ENCODE measurements at regions not wholly inside any gene's neighbourhood (a gene's known extent, or its start where the extent isn't known, plus 50 kb on each side); places are given as distances from the start of the nearest gene placed in this dataset.

DNA sequence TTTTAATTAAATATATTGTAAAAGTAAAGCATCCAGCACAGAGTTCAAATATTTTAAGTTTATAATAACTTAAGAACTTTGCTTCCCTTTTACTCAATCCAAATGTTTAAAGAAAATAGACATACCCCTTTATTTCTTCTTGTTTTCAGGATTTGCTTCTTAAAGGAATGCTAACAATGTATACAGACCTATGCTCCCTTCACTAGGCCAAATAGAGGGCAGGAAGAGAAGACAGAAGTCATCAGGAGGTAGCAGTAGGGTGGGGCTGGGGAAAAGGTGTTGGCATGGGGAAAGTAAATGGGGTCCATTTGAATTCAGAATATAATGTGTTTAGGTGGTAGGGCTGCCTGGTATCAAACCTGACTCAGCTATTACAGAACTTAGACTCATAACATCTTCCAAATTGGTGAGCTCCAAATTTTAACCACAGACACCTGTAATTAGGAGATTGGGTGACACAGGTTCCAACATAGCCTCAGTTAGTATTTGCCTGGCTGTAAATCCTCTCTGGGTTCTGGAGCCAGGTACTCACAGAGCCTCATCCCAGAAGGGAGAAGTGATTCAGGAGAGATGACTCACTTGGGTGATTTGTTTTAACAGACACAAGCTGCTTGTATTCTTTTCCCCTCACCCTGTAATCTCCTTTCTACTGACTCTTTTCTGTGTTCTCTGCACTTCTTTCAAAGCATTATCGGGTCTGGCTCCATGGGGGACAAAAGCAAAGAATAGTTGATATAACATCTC, 60.1 kb upstream of the DUSP10 start:
- TF ChIP-seq POLR2AphosphoS5 (IDR thresholded peaks at IDR 0.05) (no peak), EP300 (IDR thresholded peaks at IDR 0.05) (no peak), POLR2A (IDR thresholded peaks at IDR 0.05) (no peak)
- TF ChIP-seq, protein P1, sequence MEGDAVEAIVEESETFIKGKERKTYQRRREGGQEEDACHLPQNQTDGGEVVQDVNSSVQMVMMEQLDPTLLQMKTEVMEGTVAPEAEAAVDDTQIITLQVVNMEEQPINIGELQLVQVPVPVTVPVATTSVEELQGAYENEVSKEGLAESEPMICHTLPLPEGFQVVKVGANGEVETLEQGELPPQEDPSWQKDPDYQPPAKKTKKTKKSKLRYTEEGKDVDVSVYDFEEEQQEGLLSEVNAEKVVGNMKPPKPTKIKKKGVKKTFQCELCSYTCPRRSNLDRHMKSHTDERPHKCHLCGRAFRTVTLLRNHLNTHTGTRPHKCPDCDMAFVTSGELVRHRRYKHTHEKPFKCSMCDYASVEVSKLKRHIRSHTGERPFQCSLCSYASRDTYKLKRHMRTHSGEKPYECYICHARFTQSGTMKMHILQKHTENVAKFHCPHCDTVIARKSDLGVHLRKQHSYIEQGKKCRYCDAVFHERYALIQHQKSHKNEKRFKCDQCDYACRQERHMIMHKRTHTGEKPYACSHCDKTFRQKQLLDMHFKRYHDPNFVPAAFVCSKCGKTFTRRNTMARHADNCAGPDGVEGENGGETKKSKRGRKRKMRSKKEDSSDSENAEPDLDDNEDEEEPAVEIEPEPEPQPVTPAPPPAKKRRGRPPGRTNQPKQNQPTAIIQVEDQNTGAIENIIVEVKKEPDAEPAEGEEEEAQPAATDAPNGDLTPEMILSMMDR (IDR thresholded peaks at IDR 0.05), result no peak
- Histone ChIP-seq H3K36me3 (no peaks in the 10 kb centered on the region), H3K4me3 (no peak overlapping the region), H3K4me1 (no peaks in the 10 kb centered on the region), H3K27ac (no peak overlapping the region), H3K9me3 (peaks cover 0 to 8% (median 3%) of the 10 kb centered on the region in 4 donors), H3K27me3 (no peaks in the 10 kb centered on the region)
- intact Hi-C loops (cut with DNase I; ENCODE audit: low total_unique reads), result no loop called here
- DNase-seq, result no peak
- WGBS, 5 donors, result 30 to 56% (median 33%) methylated on average over 1 of the region's 1 CpG

DNA sequence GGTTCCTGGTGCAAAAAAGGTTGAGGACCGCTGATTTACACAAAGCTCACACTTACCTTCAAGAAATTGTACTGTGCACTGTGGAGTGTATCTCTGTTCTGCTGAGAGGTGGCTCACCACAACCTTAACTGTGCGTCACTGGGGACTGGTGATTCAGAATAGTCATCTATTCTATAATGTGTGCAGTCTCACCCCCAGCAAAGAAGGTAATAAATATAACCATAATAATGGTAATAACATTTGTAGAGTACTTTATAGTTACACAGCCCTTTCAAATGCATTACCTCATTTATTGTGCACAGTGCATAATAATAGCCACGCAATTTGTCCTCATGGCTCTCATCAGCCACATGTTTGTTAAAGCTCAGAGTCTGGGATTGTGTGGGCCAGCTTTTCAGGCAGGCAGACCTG, 59.4 kb upstream of the DUSP10 start:
- intact Hi-C loops (cut with DNase I; ENCODE audit: low total_unique reads), result no loop called here
- WGBS, 5 donors, result 83 to 96% (median 92%) methylated on average over 3 of the region's 3 CpGs
- H3K36me3 ChIP-seq, result no peaks in the 10 kb centered on the region

DNA sequence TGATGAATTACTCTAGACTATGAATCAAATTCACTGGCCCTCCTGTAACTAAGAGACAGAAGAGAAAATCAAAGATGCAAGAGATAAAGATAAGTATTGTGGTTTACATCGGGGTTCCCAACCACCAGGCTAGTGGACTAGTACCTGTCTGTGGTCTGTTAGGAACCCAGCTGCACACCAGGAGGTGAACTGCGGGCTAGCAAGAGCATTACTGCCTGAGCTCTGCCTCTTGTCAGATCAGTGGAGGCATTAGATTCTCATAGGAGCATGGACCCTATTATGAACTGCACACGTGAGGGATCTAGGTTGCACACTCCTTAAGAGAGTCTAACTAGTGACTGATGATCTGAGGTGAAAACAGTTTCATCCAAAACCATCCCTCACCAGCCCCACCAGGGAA, 58.9 kb upstream of the DUSP10 start:
- no peak for TF ChIP-seq POLR2A (IDR thresholded peaks at IDR 0.05)
- no peak for TF ChIP-seq POLR2AphosphoS5 (IDR thresholded peaks at IDR 0.05)
- no peak for TF ChIP-seq EP300 (IDR thresholded peaks at IDR 0.05)
- TF ChIP-seq, protein P1 (IDR thresholded peaks at IDR 0.05), result no peak
- Histone ChIP-seq H3K36me3 (no peaks in the 10 kb centered on the region), H3K27ac (no peak overlapping the region), H3K4me1 (no peaks in the 10 kb centered on the region), H3K9me3 (peaks cover 0 to 8% (median 3%) of the 10 kb centered on the region in 4 donors), H3K27me3 (no peaks in the 10 kb centered on the region), H3K4me3 (no peak overlapping the region)
- 48 to 77% (median 59%) methylated on average over 3 of the region's 3 CpGs for WGBS, 5 donors
- DNase-seq, result no peak
- intact Hi-C loops (cut with DNase I; ENCODE audit: low total_unique reads), result no loop called here

More for the DNA sequence above, 59.4 kb upstream of the DUSP10 start:
- H3K27ac ChIP-seq, result no peak overlapping the region
- H3K27me3 ChIP-seq, result no peaks in the 10 kb centered on the region
- H3K9me3 ChIP-seq, result peaks cover 0 to 8% (median 3%) of the 10 kb centered on the region in 4 donors
- TF ChIP-seq POLR2A (IDR thresholded peaks at IDR 0.05) (no peak), EP300 (IDR thresholded peaks at IDR 0.05) (no peak), POLR2AphosphoS5 (IDR thresholded peaks at IDR 0.05) (no peak)
- TF ChIP-seq, protein P1 (IDR thresholded peaks at IDR 0.05), result no peak
- no peak for DNase-seq
- no peaks in the 10 kb centered on the region for H3K4me1 ChIP-seq
- no peak overlapping the region for H3K4me3 ChIP-seq

DNA sequence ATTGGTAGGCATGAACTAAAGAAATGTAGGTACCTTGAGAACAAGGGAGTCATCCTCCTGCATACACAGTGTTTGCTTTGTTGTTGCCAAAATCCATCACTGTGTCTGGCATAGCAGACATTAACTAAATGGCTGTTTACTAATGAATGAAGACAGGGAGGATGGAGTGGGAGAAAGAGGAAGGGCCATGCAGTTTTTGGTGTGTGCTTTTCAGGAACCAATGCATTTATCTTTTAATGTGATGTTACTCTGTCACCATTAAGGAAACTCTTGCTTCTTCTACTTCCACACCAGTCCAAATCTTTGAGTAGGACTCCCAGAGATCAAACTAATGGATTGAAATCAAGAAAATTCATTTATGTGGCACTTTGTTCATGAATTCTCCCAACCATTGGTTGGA, 55.6 kb upstream of the DUSP10 start:
- DNase-seq, result no peak
- intact Hi-C loops (cut with DNase I; ENCODE audit: low total_unique reads), result no loop called here
- TF ChIP-seq, protein P1 (IDR thresholded peaks at IDR 0.05), result no peak
- TF ChIP-seq POLR2AphosphoS5 (IDR thresholded peaks at IDR 0.05) (no peak), POLR2A (IDR thresholded peaks at IDR 0.05) (no peak)

More for the DNA sequence above, 55.6 kb upstream of the DUSP10 start:
- H3K27ac ChIP-seq, result no peak overlapping the region
- no peaks in the 10 kb centered on the region for H3K36me3 ChIP-seq
- no peaks in the 10 kb centered on the region for H3K4me1 ChIP-seq
- no peaks in the 10 kb centered on the region for H3K27me3 ChIP-seq
- no peak overlapping the region for H3K4me3 ChIP-seq
- peaks cover 0 to 8% (median 3%) of the 10 kb centered on the region in 4 donors for H3K9me3 ChIP-seq

Measured in stomach (tissue), 8 donors.